ENCODE measurements at regions not wholly inside any gene's neighbourhood (a gene's known extent, or its start where the extent isn't known, plus 50 kb on each side); places are given as distances from the start of the nearest gene placed in this dataset.

- POLR2A ChIA-PET (ENCODE audit: partially characterized antibody), result interaction anchor here (1.8 kb wide), 1 partner anchor 31 kb away, joined by 8 read pairs; no protein-coding TSS in a partner anchor
- CTCF ChIA-PET (ENCODE audit: partially characterized antibody), result interaction anchor here (0.7 to 1.7 kb wide), 5 partner anchors 22 to 367 kb away, joined by 3 to 5 read pairs (median 3); no protein-coding TSS in a partner anchor
- peaks cover 0 to 4% (median 2%) of the 10 kb centered on the region in 4 experiments; a peak in 1 of 7 replicates for H3K27me3 ChIP-seq (replicated peaks in 1 of 4; ENCODE audit: control insufficient read depth in 3 of 4, extremely low read depth in 1 of 4, insufficient read depth in 3 of 4, low read length in 3 of 4)
Measured at GRCh38 chr2:16010951-16011620, 70.7 kb downstream of the MYCN start.

More at GRCh38 chr2:16010951-16011620, 70.7 kb downstream of the MYCN start:
- no peaks in the 10 kb centered on the region for H3K36me3 ChIP-seq (ENCODE audit: control insufficient read depth in 2 of 4, insufficient read depth in 4 of 4, low read length in 3 of 4)
- H3K9me3 ChIP-seq (ENCODE audit: insufficient read depth in 2 of 2, low read depth in 1 of 2, low read length in 1 of 2), result no peaks in the 10 kb centered on the region
- no peak overlapping the region for H3K56ac ChIP-seq (replicated peaks; ENCODE audit: insufficient read length, low read depth, low read length)
- no peak overlapping the region for H3K23ac ChIP-seq (ENCODE audit: insufficient read length)
- H3K23me2 ChIP-seq (ENCODE audit: low read depth, low read length), result peaks cover 3% of the 10 kb centered on the region; the same call in 1 of the 2 replicates
- no peak overlapping the region for H4K8ac ChIP-seq (ENCODE audit: extremely low read depth, insufficient read depth, low read length)
- peak overlapping the region; percentile 33; the same call in 1 of the 2 replicates for H2BK12ac ChIP-seq (ENCODE audit: low read depth, low read length)
- H3K79me1 ChIP-seq (ENCODE audit: low read depth, low read length), result no peaks in the 10 kb centered on the region; the same call in 1 of the 2 replicates
- H2BK20ac ChIP-seq (ENCODE audit: low read length), result no peak overlapping the region
- no peak overlapping the region for H2AFZ ChIP-seq (ENCODE audit: low read length)
- H3K14ac ChIP-seq (ENCODE audit: insufficient read length), result no peak overlapping the region
- no peak overlapping the region for H3K18ac ChIP-seq (ENCODE audit: extremely low read depth, low read length)
- no peak overlapping the region for H2BK15ac ChIP-seq (ENCODE audit: low read length)
- H3K4me3 ChIP-seq (ENCODE audit: extremely low read depth in 1 of 4, insufficient read depth in 2 of 4, low read depth in 3 of 4, low read length in 4 of 4), result no peak overlapping the region
- H3K79me2 ChIP-seq (ENCODE audit: control insufficient read depth in 1 of 2, insufficient read depth in 2 of 2, low read length in 2 of 2), result no peaks in the 10 kb centered on the region
- TF ChIP-seq TBP (IDR thresholded peaks at IDR 0.05; ENCODE audit: low read depth, low read length) (no peak), RNF2 (IDR thresholded peaks at IDR 0.05; ENCODE audit: borderline replicate concordance, low read depth, low read length, missing control alignments, poor library complexity, severe bottlenecking) (no peak)
- H2BK5ac ChIP-seq (ENCODE audit: low read depth, low read length), result no peak overlapping the region
- no peak overlapping the region for H3K9ac ChIP-seq (replicated peaks in 1 of 4; ENCODE audit: extremely low read depth in 1 of 4, low read depth in 3 of 4, low read length in 3 of 4)
- peaks cover 14 to 23% (median 16%) of the 10 kb centered on the region in 4 experiments for H3K4me1 ChIP-seq (replicated peaks in 1 of 4; ENCODE audit: control insufficient read depth in 3 of 4, insufficient read depth in 4 of 4, low read length in 3 of 4)
- DNase-seq (ENCODE audit: low read depth in 1 of 2, low spot score in 2 of 2), result no peak
- H2BK120ac ChIP-seq (replicated peaks; ENCODE audit: low read depth, low read length), result no peak overlapping the region
- no peak overlapping the region for H3K4me2 ChIP-seq (ENCODE audit: insufficient read depth in 1 of 2, low read depth in 2 of 2, low read length in 2 of 2)
- H4K5ac ChIP-seq (ENCODE audit: insufficient read length, low read depth, low read length), result no peak overlapping the region
- H4K20me1 ChIP-seq (replicated peaks in 1 of 2; ENCODE audit: control insufficient read depth in 1 of 2, insufficient read depth in 2 of 2, low read length in 2 of 2), result no peaks in the 10 kb centered on the region
- no peak for FAIRE-seq
- H3K4ac ChIP-seq (replicated peaks; ENCODE audit: insufficient read length, low read depth, low read length), result no peak overlapping the region
- no peak overlapping the region for H4K91ac ChIP-seq (replicated peaks; ENCODE audit: insufficient read length, low read length)
- 86% methylated on average over 2 of the region's 2 CpGs; no CpG with 5 or more reads in 1 of the 2 experiments for WGBS, 2 experiments (ENCODE audit: extremely low coverage in 1 of 2, insufficient coverage in 1 of 2, insufficient read length in 1 of 2, insufficient replicate concordance in 2 of 2, low coverage in 1 of 2, low lambda C conversion rate in 2 of 2, missing lambda C conversion rate in 1 of 2)
- peak overlapping the region; percentile 71; the same call in 1 of the 2 replicates for H2AK5ac ChIP-seq (ENCODE audit: low read depth, low read length)
- H3K27ac ChIP-seq (ENCODE audit: low read depth, low read length), result no peak overlapping the region

All from H1 (cell line).